Esophagus squamous epithelium (tissue), 5 donors: ENCODE measurements at regions not wholly inside any gene's neighbourhood (a gene's known extent, or its start where the extent isn't known, plus 50 kb on each side); places are given as distances from the start of the nearest gene placed in this dataset.
A peak's percentile ranks its signal among the peaks of the same experiment; 100 is the strongest.

Source experiments
- DNase-seq: peaks from one replicate; lab custom pipeline; 2025; lab: John Stamatoyannopoulos, UW
- H3K27ac ChIP-seq, 4 donors: fragments of 200-600 bp; sonication (generic); one replicate each; pipeline ENCODE4 v1.5.1; 2016 to 2019; ENCODE audit warnings: mild to moderate bottlenecking in 1 of 4
- H3K27me3 ChIP-seq, 4 donors: fragments of 200-600 bp; sonication (generic); 1 replicate in 3 of 4; 2 replicates in 1 of 4; pipeline versions ENCODE4 v1.5.1 to v1.6.0; 2017 to 2021; ENCODE audit warnings: antibody characterized with exemption in 1 of 4
- H3K36me3 ChIP-seq, 3 donors: fragments of 200-600 bp; sonication (generic); one replicate each; pipeline ENCODE4 v1.5.1; 2016 to 2019
- H3K4me1 ChIP-seq, 3 donors: fragments of 200-600 bp; sonication (generic); one replicate each; pipeline ENCODE4 v1.5.1; 2017 to 2019
- H3K4me3 ChIP-seq, 4 donors: fragments of 200-600 bp; sonication (generic); 1 replicate in 3 of 4; 2 replicates in 1 of 4; pipeline ENCODE4 v1.5.1; 2016 to 2019; ENCODE audit warnings: mild to moderate bottlenecking in 2 of 4, moderate library complexity in 1 of 4
- H3K9me3 ChIP-seq, 3 donors: fragments of 200-600 bp; sonication (generic); one replicate each; pipeline ENCODE4 v1.5.1; 2016 to 2019
- CTCF ChIP-seq, 6 experiments: fragments of 450-650 bp in 4 of 6; fragments of 200-600 bp in 2 of 6; sonication (generic) in 2 of 6; IDR thresholded peaks; one replicate each; pipeline ENCODE4 v1.5.1; 2016 to 2019; ENCODE audit warnings: antibody characterized with exemption in 6 of 6, mild to moderate bottlenecking in 4 of 6, moderate library complexity in 4 of 6
- POLR2A ChIP-seq, 4 donors: fragments of 450-650 bp; IDR thresholded peaks; one replicate each; pipeline ENCODE4 v1.6.1; 2017; ENCODE audit warnings: antibody characterized with exemption in 4 of 4, mild to moderate bottlenecking in 4 of 4, moderate library complexity in 3 of 4
- WGBS, 2 donors: methylation state at CpG; one replicate each; pipeline ENCODE4 v1.1.5; 2018; 5-methylcytosine and 5-hydroxymethylcytosine counted together
- intact Hi-C: fragments of 100-400 bp; cut with DNase I; formaldehyde crosslinking; loops from one replicate; pipeline ENCODE4 v1.15.0; 2022
- donor health status: DM: yes; HTN: yes; CAD: no.

- intact Hi-C loops: no loop called here
- no peaks in the 10 kb centered on the region for H3K4me1 ChIP-seq
- no peaks in the 10 kb centered on the region for H3K9me3 ChIP-seq
- no peak overlapping the region for H3K4me3 ChIP-seq
- no peak overlapping the region for H3K27ac ChIP-seq
- WGBS, 2 donors: 87 to 89% methylated on average over 8 of the region's 8 CpGs
- H3K36me3 ChIP-seq: no peaks in the 10 kb centered on the region
- no peaks in the 10 kb centered on the region for H3K27me3 ChIP-seq
- DNase-seq: no peak
- TF ChIP-seq POLR2A (IDR thresholded peaks at IDR 0.05): no peak
Measured at GRCh38 chr5:159536646-159537045, 206.4 kb upstream of the IL12B start.

GRCh38 chr5:159539678-159540077 lies 209.4 kb upstream of the IL12B start:
- 86 to 96% methylated on average over 2 to 4 of the region's 4 CpGs for WGBS, 2 donors
- peaks cover 0 to 11% (median 7%) of the 10 kb centered on the region in 3 donors for H3K4me1 ChIP-seq
- intact Hi-C loops: no loop called here
- H3K27ac ChIP-seq: no peak overlapping the region
- TF ChIP-seq CTCF (IDR thresholded peaks at IDR 0.05) (no peak), POLR2A (IDR thresholded peaks at IDR 0.05) (no peak)
- no peak overlapping the region for H3K4me3 ChIP-seq
- no peaks in the 10 kb centered on the region for H3K9me3 ChIP-seq
- DNase-seq: no peak
- H3K36me3 ChIP-seq: no peaks in the 10 kb centered on the region
- no peaks in the 10 kb centered on the region for H3K27me3 ChIP-seq

- Histone ChIP-seq H3K9me3 (no peaks in the 10 kb centered on the region), H3K36me3 (no peaks in the 10 kb centered on the region), H3K27me3 (no peaks in the 10 kb centered on the region), H3K27ac (no peak overlapping the region), H3K4me1 (peaks cover 0 to 14% (median 7%) of the 10 kb centered on the region in 3 donors), H3K4me3 (no peak overlapping the region)
- DNase-seq: no peak
- no peak for TF ChIP-seq POLR2A (IDR thresholded peaks at IDR 0.05)
- no peak for TF ChIP-seq CTCF (IDR thresholded peaks at IDR 0.05)
- 83 to 93% methylated on average over 1 of the region's 1 CpG for WGBS, 2 donors
- intact Hi-C loops: no loop called here
Measured at GRCh38 chr5:159543326-159543725, 213.0 kb upstream of the IL12B start.

GRCh38 chr5:159545156-159545555 lies 214.9 kb upstream of the IL12B start:
- Histone ChIP-seq H3K4me3 (no peak overlapping the region), H3K27ac (no peak overlapping the region), H3K36me3 (no peaks in the 10 kb centered on the region), H3K27me3 (no peaks in the 10 kb centered on the region), H3K9me3 (no peaks in the 10 kb centered on the region), H3K4me1 (peaks cover 0 to 26% (median 7%) of the 10 kb centered on the region in 3 donors)
- 46 to 76% methylated on average over 1 of the region's 1 CpG for WGBS, 2 donors
- intact Hi-C loops: no loop called here
- TF ChIP-seq CTCF (IDR thresholded peaks at IDR 0.05) (no peak), POLR2A (IDR thresholded peaks at IDR 0.05) (no peak)
- DNase-seq: no peak

GRCh38 chr5:159547466-159548195 lies 217.3 kb upstream of the IL12B start:
- TF ChIP-seq POLR2A (IDR thresholded peaks at IDR 0.05) (no peak), CTCF (IDR thresholded peaks at IDR 0.05) (no peak)
- H3K27ac ChIP-seq: peak overlapping the region in 2 of 4 donors; percentile 14 to 42
- H3K36me3 ChIP-seq: no peaks in the 10 kb centered on the region
- no peaks in the 10 kb centered on the region for H3K27me3 ChIP-seq
- H3K4me3 ChIP-seq: no peak overlapping the region
- peaks cover 0 to 28% (median 7%) of the 10 kb centered on the region in 3 donors for H3K4me1 ChIP-seq
- intact Hi-C loops: no loop called here
- H3K9me3 ChIP-seq: no peaks in the 10 kb centered on the region
- WGBS, 2 donors: 84 to 86% methylated on average over 3 of the region's 3 CpGs
- no peak for DNase-seq
